ENCODE measurements at regions not wholly inside any gene's neighbourhood (a gene's known extent, or its start where the extent isn't known, plus 50 kb on each side); places are given as distances from the start of the nearest gene placed in this dataset.

DNA sequence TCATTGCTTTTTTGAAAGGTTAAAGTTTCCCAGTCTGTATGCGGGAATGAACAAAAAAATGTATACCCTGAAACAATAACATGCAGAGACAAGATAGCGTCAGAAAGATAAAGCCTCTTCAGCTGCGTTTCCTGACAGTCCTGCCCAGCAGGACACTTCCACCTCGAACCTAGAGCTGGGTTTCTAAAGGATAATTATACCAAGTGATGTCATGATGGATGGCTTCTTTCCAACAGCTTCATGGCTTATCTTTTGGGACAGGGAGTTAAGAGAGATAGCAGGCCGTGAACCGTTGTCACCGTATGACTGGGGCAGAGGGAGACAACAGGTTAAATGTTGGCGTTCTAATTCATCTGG is 267.6 kb upstream of the SGK1 start:
- TF ChIP-seq POLR2A (IDR thresholded peaks at IDR 0.05) = no peak
- TF ChIP-seq, protein P1, sequence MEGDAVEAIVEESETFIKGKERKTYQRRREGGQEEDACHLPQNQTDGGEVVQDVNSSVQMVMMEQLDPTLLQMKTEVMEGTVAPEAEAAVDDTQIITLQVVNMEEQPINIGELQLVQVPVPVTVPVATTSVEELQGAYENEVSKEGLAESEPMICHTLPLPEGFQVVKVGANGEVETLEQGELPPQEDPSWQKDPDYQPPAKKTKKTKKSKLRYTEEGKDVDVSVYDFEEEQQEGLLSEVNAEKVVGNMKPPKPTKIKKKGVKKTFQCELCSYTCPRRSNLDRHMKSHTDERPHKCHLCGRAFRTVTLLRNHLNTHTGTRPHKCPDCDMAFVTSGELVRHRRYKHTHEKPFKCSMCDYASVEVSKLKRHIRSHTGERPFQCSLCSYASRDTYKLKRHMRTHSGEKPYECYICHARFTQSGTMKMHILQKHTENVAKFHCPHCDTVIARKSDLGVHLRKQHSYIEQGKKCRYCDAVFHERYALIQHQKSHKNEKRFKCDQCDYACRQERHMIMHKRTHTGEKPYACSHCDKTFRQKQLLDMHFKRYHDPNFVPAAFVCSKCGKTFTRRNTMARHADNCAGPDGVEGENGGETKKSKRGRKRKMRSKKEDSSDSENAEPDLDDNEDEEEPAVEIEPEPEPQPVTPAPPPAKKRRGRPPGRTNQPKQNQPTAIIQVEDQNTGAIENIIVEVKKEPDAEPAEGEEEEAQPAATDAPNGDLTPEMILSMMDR (IDR thresholded peaks at IDR 0.05 in 8 of 11, conservative IDR thresholded peaks at IDR 0.05 in 3 of 11) = no peak
- no peak for TF ChIP-seq POLR2AphosphoS5 (IDR thresholded peaks at IDR 0.05)
- Histone ChIP-seq H3K27ac (no peak overlapping the region), H3K4me3 (no peak overlapping the region), H3K9me3 (no peaks in the 10 kb centered on the region), H3K36me3 (no peaks in the 10 kb centered on the region), H3K27me3 (replicated peaks in 1 of 7) (no peaks in the 10 kb centered on the region), H3K4me1 (no peaks in the 10 kb centered on the region)
- intact Hi-C loops (cut with DNase I; ENCODE audit: low total_unique reads) = no loop called here
- no peak for DNase-seq
- 59 to 76% (median 73%) methylated on average over 8 of the region's 8 CpGs for WGBS, 5 donors

DNA sequence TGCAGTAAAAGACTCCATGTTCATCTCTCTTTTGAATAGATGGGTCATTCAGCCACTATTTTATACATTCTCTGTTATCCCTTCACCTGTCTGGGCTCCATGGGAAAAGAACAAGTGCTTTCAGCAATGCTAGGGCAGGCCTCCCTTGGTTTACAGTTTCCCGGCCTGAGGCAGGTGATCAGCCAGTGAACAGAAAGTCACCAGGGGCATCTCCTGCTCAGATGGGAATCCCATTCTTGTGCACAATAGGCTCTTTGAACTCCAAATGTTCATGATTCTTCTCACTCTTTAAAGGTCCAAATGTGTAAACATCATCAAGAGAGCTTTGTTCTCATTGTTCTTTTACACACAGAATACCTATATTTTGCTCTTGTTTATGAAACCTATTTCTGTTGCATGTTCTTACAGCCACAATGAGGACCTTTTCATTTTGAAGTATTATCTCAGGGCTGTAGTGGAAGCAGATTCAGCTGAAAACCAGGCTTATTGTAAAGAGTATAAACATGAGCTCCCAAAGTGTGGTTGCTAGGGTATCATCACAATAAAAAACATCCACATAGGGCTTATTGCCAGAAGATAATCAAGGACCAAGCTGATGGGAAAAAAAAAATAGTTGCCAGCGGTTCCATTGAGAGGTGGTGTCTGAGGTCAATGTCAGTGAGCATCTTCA is 267.1 kb upstream of the SGK1 start:
- Histone ChIP-seq H3K4me1 (no peaks in the 10 kb centered on the region), H3K27ac (no peak overlapping the region), H3K36me3 (no peaks in the 10 kb centered on the region), H3K4me3 (no peak overlapping the region), H3K27me3 (replicated peaks in 1 of 7) (no peaks in the 10 kb centered on the region), H3K9me3 (no peaks in the 10 kb centered on the region)
- 72 to 90% (median 84%) methylated on average over 2 of the region's 2 CpGs for WGBS, 5 donors
- no peak for DNase-seq
- TF ChIP-seq POLR2A (IDR thresholded peaks at IDR 0.05) (no peak), POLR2AphosphoS5 (IDR thresholded peaks at IDR 0.05) (no peak)
- TF ChIP-seq, protein P1 (IDR thresholded peaks at IDR 0.05 in 8 of 11, conservative IDR thresholded peaks at IDR 0.05 in 3 of 11) = no peak
- intact Hi-C loops (cut with DNase I; ENCODE audit: low total_unique reads) = no loop called here

DNA sequence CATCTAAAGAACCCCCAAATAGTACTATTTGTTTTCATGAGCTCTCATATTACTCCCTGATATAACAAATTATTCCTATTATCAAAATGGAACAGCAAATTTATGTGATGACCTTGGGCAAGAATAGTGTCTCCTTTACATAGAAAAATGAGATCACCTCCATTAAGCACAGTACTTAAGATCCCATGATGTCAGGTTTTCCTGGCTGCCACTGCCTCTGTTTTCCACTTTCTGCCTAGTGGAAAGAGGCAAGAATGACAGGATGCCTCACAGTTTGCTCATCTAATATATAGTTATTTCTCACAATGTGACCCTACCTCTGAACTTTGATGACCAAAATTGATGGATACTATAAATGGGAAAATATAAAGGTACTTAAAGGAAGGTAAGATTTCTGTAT is 260.1 kb upstream of the SGK1 start:
- H3K4me3 ChIP-seq = no peak overlapping the region
- H3K27ac ChIP-seq = no peak overlapping the region
- no peaks in the 10 kb centered on the region for H3K27me3 ChIP-seq (replicated peaks in 1 of 7)
- no peaks in the 10 kb centered on the region for H3K9me3 ChIP-seq
- intact Hi-C loops (cut with DNase I; ENCODE audit: low total_unique reads) = no loop called here
- TF ChIP-seq POLR2A (IDR thresholded peaks at IDR 0.05) = no peak
- TF ChIP-seq, protein P1 (IDR thresholded peaks at IDR 0.05 in 8 of 11, conservative IDR thresholded peaks at IDR 0.05 in 3 of 11) = no peak
- TF ChIP-seq POLR2AphosphoS5 (IDR thresholded peaks at IDR 0.05) = no peak
- no peaks in the 10 kb centered on the region for H3K4me1 ChIP-seq
- no peak for DNase-seq
- no peaks in the 10 kb centered on the region for H3K36me3 ChIP-seq

GRCh38 chr6:134575221-134575620 is 257.3 kb upstream of the SGK1 start:
- Histone ChIP-seq H3K36me3 (no peaks in the 10 kb centered on the region), H3K4me3 (no peak overlapping the region), H3K27ac (no peak overlapping the region), H3K9me3 (no peaks in the 10 kb centered on the region), H3K27me3 (replicated peaks in 1 of 7) (no peaks in the 10 kb centered on the region), H3K4me1 (peaks cover 0 to under 1% (median 0%) of the 10 kb centered on the region in 6 donors)
- intact Hi-C loops (cut with DNase I; ENCODE audit: low total_unique reads) = no loop called here
- DNase-seq = no peak
- TF ChIP-seq POLR2AphosphoS5 (IDR thresholded peaks at IDR 0.05) = no peak
- TF ChIP-seq, protein P1 (IDR thresholded peaks at IDR 0.05 in 8 of 11, conservative IDR thresholded peaks at IDR 0.05 in 3 of 11) = no peak
- TF ChIP-seq POLR2A (IDR thresholded peaks at IDR 0.05) = no peak
- 0 to 59% (median 4%) methylated on average over 1 of the region's 1 CpG for WGBS, 5 donors

All from spleen (tissue), 11 donors.